SW 1271 (cell line): ENCODE measurements at regions not wholly inside any gene's neighbourhood (a gene's known extent, or its start where the extent isn't known, plus 50 kb on each side); places are given as distances from the start of the nearest gene placed in this dataset.

Source experiments
- DNase-seq, 2 experiments: peaks; one replicate each; lab custom pipeline; 2025; lab: John Stamatoyannopoulos, UW

- DNase-seq: no peak
These were observed 205.9 kb downstream of the IKZF2 start for GRCh38 chr2:212945526-212945925.

- DNase-seq: no peak
These were observed 208.1 kb downstream of the IKZF2 start for GRCh38 chr2:212943351-212943750.

DNA sequence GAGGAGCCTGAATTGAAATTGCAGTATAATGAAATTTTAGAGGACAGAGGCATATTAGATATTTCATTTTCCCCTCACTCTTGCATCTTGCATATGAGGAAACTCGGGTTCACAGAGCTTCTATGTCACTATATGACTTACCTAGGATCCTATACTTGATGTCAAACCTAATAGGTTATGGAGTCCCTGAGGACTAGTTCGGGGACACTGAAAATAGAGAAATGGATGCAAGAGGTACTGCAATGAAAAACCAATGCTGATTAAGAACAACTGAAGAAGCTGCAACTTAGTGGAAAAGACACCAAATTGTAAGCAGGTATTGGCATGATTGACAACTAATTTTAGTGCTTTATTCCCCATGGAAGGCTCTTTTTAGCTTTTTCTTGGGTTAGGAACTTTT is 210.1 kb downstream of the IKZF2 start:
- DNase-seq: no peak

DNA sequence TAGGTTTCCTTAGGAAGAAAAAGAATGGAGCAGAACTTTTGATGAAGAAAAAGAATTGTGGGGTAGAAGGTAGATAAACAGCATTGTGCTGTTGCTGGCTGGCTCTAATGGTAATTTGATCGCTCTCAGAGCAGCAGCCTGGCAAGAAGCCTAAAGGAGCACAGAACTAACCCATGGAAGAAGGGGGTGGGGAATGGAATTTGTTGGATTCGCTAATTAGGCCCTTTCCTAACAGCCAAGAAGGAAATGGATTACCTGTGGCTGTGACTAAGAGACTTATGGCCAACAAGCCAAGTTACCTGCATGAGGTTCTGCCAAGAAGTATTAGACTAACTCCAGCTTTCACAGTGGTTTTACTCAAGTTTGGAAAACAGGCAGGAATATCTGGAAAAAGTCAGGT is 210.6 kb downstream of the IKZF2 start:
- no peak for DNase-seq

DNA sequence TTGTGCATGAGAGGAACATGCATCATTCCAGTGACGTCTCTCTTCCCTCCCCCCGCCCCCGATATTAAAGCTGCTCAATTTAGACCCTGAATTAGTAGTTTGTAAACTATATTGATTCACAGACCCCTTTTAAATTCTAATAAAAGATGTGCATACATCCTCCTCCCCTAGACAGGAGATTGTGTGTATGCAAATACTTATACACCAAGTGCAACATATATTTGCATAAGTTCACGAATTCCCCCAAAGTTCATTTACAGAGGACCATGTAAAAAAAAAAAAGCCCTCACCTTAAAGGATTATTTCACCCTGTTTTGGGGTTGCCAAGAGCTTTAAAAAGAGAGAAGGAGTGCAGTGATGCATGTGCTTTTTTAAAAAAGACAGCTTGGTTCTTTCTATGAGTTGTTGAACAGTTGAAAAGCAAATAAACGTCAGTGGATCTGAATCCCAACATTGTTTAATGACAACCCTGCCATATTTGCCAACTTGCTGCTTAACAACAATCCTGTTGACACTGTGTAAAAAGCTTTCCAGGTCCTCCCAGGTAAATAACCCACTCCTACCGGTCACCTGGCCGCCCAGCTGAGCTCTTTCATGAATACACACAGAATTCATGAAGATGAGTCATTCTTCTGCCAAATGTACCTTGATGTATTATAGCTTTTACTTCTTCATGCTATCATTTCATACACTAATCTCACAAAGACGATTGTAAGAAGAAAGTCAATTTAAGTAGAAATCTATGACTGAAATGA is 211.5 kb downstream of the IKZF2 start:
- no peak for DNase-seq

GRCh38 chr2:212938144-212938793 is 213.1 kb downstream of the IKZF2 start:
- no peak for DNase-seq

DNA sequence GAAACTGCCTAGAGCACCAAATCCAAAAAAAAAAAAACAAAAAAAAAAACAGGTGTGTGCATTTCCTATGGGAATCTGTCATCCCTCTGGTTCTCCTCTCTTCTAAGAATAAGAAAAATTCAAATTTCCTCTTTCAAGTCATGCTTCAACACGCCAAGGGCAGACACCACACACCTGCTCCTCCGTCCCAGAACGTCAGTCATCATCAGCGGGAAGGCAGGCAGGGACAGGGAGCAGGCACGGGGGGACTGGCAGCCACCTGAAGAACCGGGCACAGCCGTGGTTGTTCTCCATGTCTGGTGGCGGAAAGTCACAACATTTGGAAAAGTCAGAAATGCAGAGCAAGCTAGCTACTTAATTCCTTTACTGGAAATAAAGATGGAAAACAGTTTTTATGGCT is 214.8 kb downstream of the IKZF2 start:
- DNase-seq: no peak

DNA sequence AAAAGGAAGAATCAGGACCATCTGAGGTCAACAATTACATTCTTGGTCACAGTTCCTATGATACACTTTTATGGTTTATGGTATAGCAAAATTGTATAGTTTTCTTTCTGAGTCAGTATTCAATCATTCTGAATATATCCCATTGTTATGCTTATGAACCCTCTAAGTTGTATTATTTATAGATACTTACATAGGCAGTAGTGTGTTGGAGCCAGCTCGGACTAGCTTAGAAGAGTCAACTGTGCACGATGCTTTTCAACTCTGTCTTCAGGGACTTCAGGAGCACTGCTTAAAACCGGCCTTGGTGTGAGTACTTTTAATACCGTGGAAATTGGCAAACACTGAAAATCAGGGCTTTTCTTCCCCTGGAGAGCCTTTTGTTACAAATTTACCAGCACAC is 215.7 kb downstream of the IKZF2 start:
- no peak for DNase-seq

- no peak for DNase-seq
These were observed 220.1 kb downstream of the IKZF2 start for GRCh38 chr2:212931271-212931670.

DNA sequence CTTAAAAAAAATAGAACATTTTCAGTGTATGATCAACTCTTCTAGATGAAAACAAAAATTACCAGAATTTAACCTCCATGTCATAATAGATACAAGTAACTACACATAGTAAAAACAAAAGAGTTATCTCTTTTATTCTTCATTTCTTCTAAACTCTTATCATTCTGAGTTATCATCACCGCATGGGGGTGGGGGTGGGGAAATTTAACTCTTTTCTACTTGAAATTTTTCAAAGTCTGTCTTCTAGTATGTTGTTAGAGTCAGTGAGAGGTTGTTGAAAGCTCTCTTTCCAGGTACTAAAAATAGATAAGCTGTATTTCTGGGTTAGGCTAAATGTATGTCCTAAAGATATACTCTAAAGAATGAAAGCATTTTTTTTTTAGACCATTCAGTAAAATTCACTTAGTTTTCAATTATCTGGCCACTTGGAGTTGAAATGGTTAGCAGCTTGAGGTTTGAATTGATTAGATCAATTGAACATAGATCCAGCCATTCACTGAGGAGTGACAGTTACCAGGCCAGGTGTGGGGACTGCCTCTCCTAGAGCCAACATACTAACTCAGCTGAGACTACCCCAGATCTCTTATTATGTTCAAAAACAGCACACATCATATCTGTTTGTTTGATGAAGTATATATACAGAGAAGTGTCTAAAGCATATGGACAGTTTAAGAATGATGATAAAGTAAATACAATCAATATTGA is 220.7 kb downstream of the IKZF2 start:
- no peak for DNase-seq

- DNase-seq: no peak
These were observed 221.4 kb downstream of the IKZF2 start for GRCh38 chr2:212929971-212930370.

- no peak for DNase-seq
These were observed 222.3 kb downstream of the IKZF2 start for GRCh38 chr2:212929116-212929515.

DNA sequence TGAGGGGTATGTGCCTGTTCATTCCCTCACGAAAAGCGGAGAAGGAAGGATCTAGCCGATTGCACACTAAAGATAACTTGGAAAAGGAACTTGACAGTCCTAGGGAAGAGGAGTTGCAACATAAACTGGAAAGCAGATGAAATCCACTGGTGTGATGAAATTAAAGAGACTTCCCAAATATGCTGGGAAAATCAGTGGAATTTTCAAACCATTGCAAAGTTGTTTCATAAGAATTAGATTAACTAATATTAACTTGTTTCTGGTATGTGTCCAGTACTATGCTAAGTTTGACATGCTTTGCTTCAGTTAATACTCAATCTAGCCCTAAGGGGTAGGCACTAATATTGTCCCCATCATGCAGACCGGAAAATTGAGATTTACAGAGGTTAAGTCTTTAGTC is 222.7 kb downstream of the IKZF2 start:
- DNase-seq: no peak

DNA sequence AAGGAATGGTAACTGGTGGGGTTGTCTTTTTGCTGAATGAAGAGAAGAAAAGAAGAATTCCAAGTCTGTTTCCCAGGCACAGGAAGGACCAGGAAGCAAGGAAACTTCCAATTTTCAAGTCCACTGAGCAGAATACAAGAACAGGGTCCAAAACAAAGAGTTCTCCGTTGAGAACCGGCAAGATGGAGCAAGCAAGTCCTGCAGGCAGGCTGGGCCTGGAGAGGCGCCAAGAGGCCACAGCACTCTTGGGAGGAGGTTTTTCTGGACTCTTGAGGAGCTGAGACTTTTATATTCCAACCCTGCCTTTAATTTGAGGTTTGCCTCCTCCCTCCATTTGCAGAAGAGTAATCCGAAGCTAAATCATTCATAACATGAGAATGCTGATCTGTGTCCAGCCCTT is 224.5 kb downstream of the IKZF2 start:
- no peak for DNase-seq

DNA sequence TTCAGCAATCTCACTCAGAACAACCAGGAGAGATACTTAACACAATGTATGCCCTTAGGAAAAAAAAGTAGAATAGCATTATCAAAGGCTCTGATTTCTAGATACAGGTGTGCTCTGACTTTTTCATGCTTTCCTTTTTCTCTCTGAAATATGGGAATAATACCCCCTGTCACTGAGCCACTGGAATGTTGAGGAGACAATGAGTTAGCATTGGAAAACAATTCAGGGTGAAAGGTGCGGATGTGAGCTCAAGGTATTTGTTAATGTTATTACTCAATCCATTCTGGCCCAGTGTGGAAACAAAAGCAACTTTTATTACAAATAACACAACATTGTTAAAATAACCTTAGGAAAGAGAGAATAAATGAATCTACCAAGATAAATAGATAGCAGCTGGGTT is 228.0 kb downstream of the IKZF2 start:
- no peak for DNase-seq

DNA sequence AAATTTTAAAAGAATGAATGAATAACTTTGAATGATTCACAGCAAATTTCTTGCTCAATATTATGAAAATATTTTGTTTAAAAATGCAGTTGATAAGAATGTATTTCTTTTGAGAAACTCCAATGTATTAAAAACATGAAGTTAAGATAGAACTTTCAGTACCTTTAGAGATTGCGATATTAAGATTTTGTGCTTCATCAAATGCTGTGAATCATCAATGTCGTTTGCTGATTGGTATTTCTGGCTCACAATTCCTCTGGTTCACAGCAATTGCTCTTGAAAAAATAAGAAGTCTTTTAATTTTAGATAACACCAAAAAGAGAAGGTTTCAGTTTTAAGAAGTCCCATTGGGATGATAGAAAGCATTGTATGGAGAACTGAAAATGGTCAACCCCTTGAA is 228.7 kb downstream of the IKZF2 start:
- DNase-seq: no peak

- DNase-seq: no peak
These were observed 229.7 kb downstream of the IKZF2 start for GRCh38 chr2:212921711-212922110.

GRCh38 chr2:212921061-212921460 is 230.4 kb downstream of the IKZF2 start:
- DNase-seq: no peak

DNA sequence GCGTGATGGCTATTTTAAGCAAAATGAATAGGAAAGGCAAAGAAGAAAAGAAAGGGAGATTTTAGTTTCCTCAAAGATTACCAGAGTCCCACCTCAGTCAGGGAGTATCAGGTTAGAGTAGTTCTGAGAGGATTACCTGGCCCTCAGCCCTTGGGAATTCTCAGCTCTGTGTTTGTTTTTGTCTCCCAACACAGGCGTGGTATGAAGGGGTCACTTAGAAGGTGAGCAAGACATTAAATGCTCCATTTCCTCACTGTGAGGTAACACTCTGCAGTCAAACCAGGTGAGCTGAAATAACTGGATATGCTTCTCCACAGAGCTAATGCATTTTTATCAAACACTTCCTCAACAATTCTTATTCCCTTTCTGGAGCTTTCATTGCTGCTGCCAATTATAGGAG is 232.2 kb downstream of the IKZF2 start:
- no peak for DNase-seq

- DNase-seq: no peak
These were observed 233.1 kb downstream of the IKZF2 start for GRCh38 chr2:212918336-212918735.

DNA sequence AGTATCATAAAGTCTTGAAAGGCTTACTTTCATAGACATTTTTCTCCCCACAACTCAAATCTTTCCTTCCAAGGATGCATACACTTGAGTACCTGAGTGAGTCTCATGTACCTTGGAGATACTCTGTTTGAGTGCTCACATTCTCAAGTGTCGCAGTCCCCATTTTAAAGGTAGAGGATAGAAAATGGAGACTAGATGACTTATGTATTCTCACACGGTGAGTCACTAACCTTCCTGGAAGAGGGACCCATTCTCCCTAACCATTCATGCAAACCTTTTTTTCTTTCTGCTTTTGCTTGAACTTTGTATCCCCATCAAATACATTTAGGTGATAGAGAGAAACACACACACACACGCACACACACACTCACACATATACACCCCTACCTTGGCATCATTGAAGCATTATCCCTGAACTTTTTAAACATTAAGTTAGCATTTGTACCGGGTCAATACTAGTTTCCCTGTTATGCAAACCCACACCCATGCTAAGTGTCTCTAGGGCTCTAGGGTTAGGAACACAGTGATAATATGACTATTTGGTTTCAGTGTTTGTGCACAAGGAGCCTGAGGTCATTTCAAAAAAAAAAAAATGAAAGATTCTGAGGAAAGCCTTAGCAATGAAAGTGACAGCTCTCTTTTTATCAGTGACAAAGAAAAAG is 236.2 kb downstream of the IKZF2 start:
- DNase-seq: no peak

DNA sequence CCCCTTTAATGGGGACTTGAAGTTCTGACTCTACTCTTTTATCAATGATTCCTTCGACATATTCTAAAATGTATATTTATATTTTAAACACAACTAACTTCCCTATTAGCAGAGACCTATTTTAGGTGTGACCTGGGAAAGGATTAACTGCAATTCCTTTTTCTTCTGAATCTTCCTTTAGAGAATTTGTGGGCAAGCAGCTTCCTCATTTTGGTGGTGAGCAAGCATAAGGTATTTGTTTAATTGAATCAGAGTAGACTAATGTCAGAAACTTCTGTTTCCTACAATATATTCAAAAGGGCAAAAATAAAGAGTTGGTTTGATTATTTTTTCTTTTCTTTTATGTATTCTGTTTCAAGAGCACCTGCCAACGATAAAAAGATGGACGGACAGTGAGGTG is 237.0 kb downstream of the IKZF2 start:
- no peak for DNase-seq
